ENCODE measurements at regions not wholly inside any gene's neighbourhood (a gene's known extent, or its start where the extent isn't known, plus 50 kb on each side); places are given as distances from the start of the nearest gene placed in this dataset.

GRCh38 chr6:2381872-2382661, 136.7 kb upstream of the GMDS start:
- no peak for TF ChIP-seq CTCF (IDR thresholded peaks at IDR 0.05)
- TF ChIP-seq POLR2A (IDR thresholded peaks at IDR 0.05) = no peak
